ENCODE measurements at regions not wholly inside any gene's neighbourhood (a gene's known extent, or its start where the extent isn't known, plus 50 kb on each side); places are given as distances from the start of the nearest gene placed in this dataset.

GRCh38 chr16:66066404-66066803 lies 300.1 kb upstream of the CDH5 start:
- no peaks in the 10 kb centered on the region for H3K4me1 ChIP-seq (replicated peaks in 1 of 2)
- in situ Hi-C loops (cut with MboI; ENCODE audit: low pct_unique_long_range_greater_than_20kb in 2 of 9, low sequenced_read_pairs in 9 of 9, unreplicated experiment in 9 of 9): no loop called here
- H3K4me3 ChIP-seq: no peak overlapping the region
- no peak overlapping the region for H3K27ac ChIP-seq
- peak in 3 of 8 experiments; percentile 32 to 91 (median 82) for ATAC-seq (replicated peaks in 6 of 8)
- WGBS, 10 experiments: 13 to 100% (median 52%) methylated on average over 1 to 2 of the region's 2 CpGs; no CpG with 5 or more reads in 2 of the 10 experiments

DNA sequence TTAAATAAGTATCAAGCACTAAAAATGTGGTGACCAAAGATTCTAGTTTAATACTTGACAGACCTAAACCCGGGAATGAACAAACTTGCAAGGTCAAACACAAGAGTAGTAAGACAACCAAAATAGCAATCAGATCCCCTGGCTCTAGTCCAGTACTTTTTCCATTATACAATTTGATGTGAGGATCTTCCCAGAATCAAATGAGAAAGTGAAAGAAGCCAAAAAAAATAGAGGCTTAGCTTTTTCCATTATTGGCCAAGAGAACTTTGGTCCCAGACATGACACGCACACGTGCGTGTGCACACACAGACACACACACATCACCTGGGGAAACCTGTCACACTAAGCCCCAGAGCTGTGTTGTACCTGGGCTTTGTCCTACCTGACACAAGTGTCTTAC lies 300.6 kb upstream of the CDH5 start:
- Histone ChIP-seq H3K4me3 (no peak overlapping the region), H3K27ac (no peak overlapping the region), H3K4me1 (replicated peaks in 1 of 2) (no peaks in the 10 kb centered on the region)
- in situ Hi-C loops (cut with MboI; ENCODE audit: low pct_unique_long_range_greater_than_20kb in 2 of 9, low sequenced_read_pairs in 9 of 9, unreplicated experiment in 9 of 9): no loop called here
- 30 to 100% (median 80%) methylated on average over 1 to 4 of the region's 4 CpGs for WGBS, 10 experiments
- no peak for ATAC-seq (replicated peaks in 6 of 8)

DNA sequence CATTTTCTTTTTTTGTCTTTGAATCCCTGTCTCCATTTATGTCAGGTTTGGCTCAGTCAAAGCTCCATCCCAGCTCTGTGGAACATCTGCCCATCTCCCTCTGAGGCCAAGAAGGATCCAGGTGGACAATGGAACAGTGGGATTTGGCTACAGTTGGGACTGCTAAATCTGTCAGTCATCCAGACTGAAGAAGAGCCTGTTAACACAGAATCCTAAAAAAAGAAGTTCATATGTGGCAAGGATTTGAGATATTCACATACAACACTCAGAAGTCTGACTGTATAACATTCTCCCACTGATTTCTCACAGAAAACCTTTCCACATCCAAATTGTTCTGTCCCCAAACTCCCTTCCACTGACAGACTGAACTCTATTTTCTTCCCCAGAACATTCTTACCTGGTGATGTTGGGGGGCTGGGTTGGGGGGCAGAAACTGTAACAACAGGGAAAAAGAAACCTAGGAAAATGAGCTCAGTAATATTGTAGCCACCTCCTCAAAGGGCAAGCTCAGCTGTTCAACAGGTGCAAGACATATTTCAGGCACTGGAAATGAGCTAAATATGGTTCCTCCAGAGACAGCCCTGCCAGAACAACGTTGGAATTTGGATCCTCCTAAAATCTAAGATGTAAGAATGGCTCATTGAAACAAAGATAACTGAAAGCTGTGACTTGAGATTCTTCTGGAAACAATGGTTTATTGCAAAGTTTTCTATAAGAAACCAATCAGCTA lies 301.5 kb upstream of the CDH5 start:
- in situ Hi-C loops (cut with MboI; ENCODE audit: low pct_unique_long_range_greater_than_20kb in 2 of 9, low sequenced_read_pairs in 9 of 9, unreplicated experiment in 9 of 9): no loop called here
- Histone ChIP-seq H3K4me1 (replicated peaks in 1 of 2) (no peaks in the 10 kb centered on the region), H3K27ac (no peak overlapping the region), H3K4me3 (no peak overlapping the region)
- WGBS, 10 experiments: 0 to 67% (median 30%) methylated on average over 1 of the region's 1 CpG; no CpG with 5 or more reads in 2 of the 10 experiments
- no peak for ATAC-seq (replicated peaks in 6 of 8)

GRCh38 chr16:66058832-66059231 lies 307.7 kb upstream of the CDH5 start:
- ATAC-seq (replicated peaks in 6 of 8): no peak
- Histone ChIP-seq H3K27ac (no peak overlapping the region), H3K4me3 (no peak overlapping the region), H3K4me1 (replicated peaks in 1 of 2) (no peaks in the 10 kb centered on the region)
- WGBS, 10 experiments: 40 to 100% (median 71%) methylated on average over 1 of the region's 1 CpG; no CpG with 5 or more reads in 4 of the 10 experiments
- in situ Hi-C loops (cut with MboI; ENCODE audit: low pct_unique_long_range_greater_than_20kb in 2 of 9, low sequenced_read_pairs in 9 of 9, unreplicated experiment in 9 of 9): no loop called here

DNA sequence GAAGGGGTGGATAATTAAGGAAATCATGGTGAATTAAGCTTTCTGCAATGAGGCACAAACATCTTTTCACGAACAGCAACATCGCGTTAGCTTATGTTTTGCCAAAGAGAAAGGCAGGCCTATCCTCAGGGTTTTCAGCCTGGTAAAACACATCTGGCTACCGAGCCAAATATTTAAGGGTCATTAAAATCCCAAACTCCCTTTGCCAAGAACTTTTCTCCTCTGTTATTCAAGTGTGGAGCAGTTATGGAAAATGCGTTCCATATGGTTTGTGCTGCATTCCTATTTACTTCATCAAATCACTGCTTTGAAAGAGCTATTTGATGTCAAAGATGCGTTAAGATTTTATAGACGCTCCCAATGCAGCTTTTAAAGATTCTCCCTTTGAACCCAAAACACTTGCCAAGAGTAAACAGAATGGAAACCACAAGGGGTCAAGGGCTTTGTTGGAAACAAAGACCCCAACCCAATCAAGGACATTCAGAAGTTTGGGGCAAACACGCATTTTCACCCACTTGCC lies 308.3 kb upstream of the CDH5 start:
- peak in 2 of 8 experiments; percentile 24 to 56 for ATAC-seq (replicated peaks in 6 of 8)

DNA sequence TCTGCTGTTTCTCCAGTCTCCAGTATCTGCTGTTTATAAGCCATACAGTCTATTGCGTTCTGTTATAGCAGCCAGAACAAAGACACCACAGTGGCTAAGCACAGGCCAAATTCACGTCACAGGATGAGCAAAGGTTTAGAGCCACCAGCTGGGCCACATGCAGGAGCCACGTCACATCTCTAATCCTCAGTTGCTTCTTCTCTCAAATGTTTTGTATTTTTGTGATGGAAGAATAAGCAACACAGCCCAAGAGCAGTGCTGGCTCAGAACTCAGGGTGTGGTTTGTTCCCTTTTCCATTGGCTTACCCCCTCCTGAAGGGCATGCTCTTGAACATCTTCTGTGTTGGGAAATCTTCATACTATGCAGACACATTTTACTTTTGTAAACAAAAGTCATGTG lies 309.4 kb upstream of the CDH5 start:
- WGBS, 10 experiments: 20 to 100% (median 95%) methylated on average over 1 to 3 of the region's 3 CpGs; no CpG with 5 or more reads in 5 of the 10 experiments
- in situ Hi-C loops (cut with MboI; ENCODE audit: low pct_unique_long_range_greater_than_20kb in 2 of 9, low sequenced_read_pairs in 9 of 9, unreplicated experiment in 9 of 9): no loop called here
- peak in 1 of 8 experiments; percentile 56 for ATAC-seq (replicated peaks in 6 of 8)
- no peaks in the 10 kb centered on the region for H3K4me1 ChIP-seq (replicated peaks in 1 of 2)
- no peak overlapping the region for H3K4me3 ChIP-seq
- no peak overlapping the region for H3K27ac ChIP-seq

More for the DNA sequence above, 308.3 kb upstream of the CDH5 start:
- Histone ChIP-seq H3K27ac (no peak overlapping the region), H3K4me1 (replicated peaks in 1 of 2) (no peaks in the 10 kb centered on the region), H3K4me3 (no peak overlapping the region)
- WGBS, 10 experiments: 14 to 100% (median 85%) methylated on average over 2 to 8 of the region's 8 CpGs
- in situ Hi-C loops (cut with MboI; ENCODE audit: low pct_unique_long_range_greater_than_20kb in 2 of 9, low sequenced_read_pairs in 9 of 9, unreplicated experiment in 9 of 9): no loop called here

DNA sequence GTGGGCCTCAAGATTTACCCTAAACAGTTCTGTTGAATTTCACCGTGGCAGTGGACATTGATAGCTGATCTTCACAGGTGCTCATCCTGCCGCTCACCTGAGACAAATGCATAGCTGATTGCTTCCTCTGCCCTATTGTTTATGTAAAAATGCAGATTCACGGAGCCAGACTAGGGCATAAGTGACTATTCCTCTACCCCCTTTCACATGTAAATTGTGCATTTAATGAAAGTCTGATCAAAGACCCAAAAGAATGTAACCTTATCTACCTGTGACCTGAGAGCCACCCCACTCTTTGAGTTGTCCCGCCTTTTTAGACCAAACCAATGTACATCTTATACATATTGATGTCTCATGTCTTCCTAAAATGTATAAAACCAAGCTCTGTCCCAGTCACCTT lies 312.4 kb upstream of the CDH5 start:
- ATAC-seq (replicated peaks in 6 of 8): no peak
- H3K4me1 ChIP-seq (replicated peaks in 1 of 2): no peaks in the 10 kb centered on the region
- in situ Hi-C loops (cut with MboI; ENCODE audit: low pct_unique_long_range_greater_than_20kb in 2 of 9, low sequenced_read_pairs in 9 of 9, unreplicated experiment in 9 of 9): no loop called here
- no peak overlapping the region for H3K27ac ChIP-seq
- H3K4me3 ChIP-seq: no peak overlapping the region
- 13 to 100% (median 63%) methylated on average over 1 to 3 of the region's 4 CpGs; no CpG with 5 or more reads in 3 of the 10 experiments for WGBS, 10 experiments

DNA sequence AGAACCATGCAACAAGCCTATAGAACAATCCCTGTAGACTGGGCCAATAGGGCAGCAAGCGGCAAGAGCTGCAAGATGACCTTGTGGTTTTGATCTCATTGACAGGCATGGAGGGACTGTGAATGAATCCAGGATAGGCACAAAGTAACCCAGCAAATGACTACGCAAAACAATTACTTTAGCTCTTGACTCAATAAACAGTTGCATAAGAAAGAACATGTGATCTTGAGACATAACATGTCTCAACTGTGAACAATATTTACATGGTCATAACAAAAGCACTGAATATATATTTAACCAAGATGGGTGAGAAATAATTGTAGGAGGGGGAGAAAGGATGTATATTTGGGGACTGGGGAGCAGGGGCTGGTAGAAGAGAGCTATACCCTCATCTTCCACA lies 313.7 kb upstream of the CDH5 start:
- no peak overlapping the region for H3K4me3 ChIP-seq
- in situ Hi-C loops (cut with MboI; ENCODE audit: low pct_unique_long_range_greater_than_20kb in 2 of 9, low sequenced_read_pairs in 9 of 9, unreplicated experiment in 9 of 9): no loop called here
- WGBS, 10 experiments: 80 to 100% (median 93%) methylated on average over 1 to 2 of the region's 2 CpGs; no CpG with 5 or more reads in 4 of the 10 experiments
- H3K27ac ChIP-seq: no peak overlapping the region
- H3K4me1 ChIP-seq (replicated peaks in 1 of 2): no peaks in the 10 kb centered on the region
- no peak for ATAC-seq (replicated peaks in 6 of 8)

- ATAC-seq (replicated peaks in 6 of 8): no peak
- Histone ChIP-seq H3K4me1 (replicated peaks in 1 of 2) (no peaks in the 10 kb centered on the region), H3K4me3 (no peak overlapping the region), H3K27ac (no peak overlapping the region)
- WGBS, 10 experiments: 83 to 90% (median 85%) methylated on average over 1 to 2 of the region's 2 CpGs; no CpG with 5 or more reads in 6 of the 10 experiments
- in situ Hi-C loops (cut with MboI; ENCODE audit: low pct_unique_long_range_greater_than_20kb in 2 of 9, low sequenced_read_pairs in 9 of 9, unreplicated experiment in 9 of 9): no loop called here
Measured at GRCh38 chr16:66050991-66051390, 315.5 kb upstream of the CDH5 start.

GRCh38 chr16:66049865-66050264 lies 316.6 kb upstream of the CDH5 start:
- no peaks in the 10 kb centered on the region for H3K4me1 ChIP-seq (replicated peaks in 1 of 2)
- H3K27ac ChIP-seq: no peak overlapping the region
- in situ Hi-C loops (cut with MboI; ENCODE audit: low pct_unique_long_range_greater_than_20kb in 2 of 9, low sequenced_read_pairs in 9 of 9, unreplicated experiment in 9 of 9): no loop called here
- no peak overlapping the region for H3K4me3 ChIP-seq
- ATAC-seq (replicated peaks in 6 of 8): no peak
- WGBS, 10 experiments: 60 to 100% (median 83%) methylated on average over 1 to 4 of the region's 4 CpGs; no CpG with 5 or more reads in 4 of the 10 experiments

- in situ Hi-C loops (cut with MboI; ENCODE audit: low pct_unique_long_range_greater_than_20kb in 2 of 9, low sequenced_read_pairs in 9 of 9, unreplicated experiment in 9 of 9): no loop called here
- WGBS, 10 experiments: 83 to 100% (median 90%) methylated on average over 1 of the region's 1 CpG; no CpG with 5 or more reads in 5 of the 10 experiments
Measured at GRCh38 chr16:66045626-66046025, 320.9 kb upstream of the CDH5 start.

DNA sequence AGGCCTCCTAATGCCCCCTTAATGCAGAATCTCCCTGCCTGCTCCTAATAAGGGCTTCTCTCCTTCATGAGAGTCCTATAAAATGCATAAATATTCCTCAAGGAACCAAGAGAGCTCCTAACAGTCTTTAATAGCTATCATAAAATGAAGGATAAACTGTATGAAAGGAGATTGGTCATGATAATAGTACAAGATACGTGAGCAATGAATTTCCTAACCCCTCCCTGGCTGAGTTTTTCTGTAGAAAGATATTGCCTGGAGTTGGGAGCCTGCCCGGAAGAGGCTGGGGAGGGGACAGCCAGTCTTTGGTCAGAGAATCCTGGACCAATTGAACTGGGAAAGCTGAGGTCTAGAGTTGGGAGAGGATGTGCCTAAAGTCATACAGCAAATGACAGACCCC lies 321.9 kb upstream of the CDH5 start:
- H3K27ac ChIP-seq: no peak overlapping the region
- no peak overlapping the region for H3K4me3 ChIP-seq
- 20 to 100% (median 80%) methylated on average over 1 to 2 of the region's 2 CpGs; no CpG with 5 or more reads in 1 of the 10 experiments for WGBS, 10 experiments
- ATAC-seq (replicated peaks in 6 of 8): no peak
- no peaks in the 10 kb centered on the region for H3K4me1 ChIP-seq (replicated peaks in 1 of 2)
- in situ Hi-C loops (cut with MboI; ENCODE audit: low pct_unique_long_range_greater_than_20kb in 2 of 9, low sequenced_read_pairs in 9 of 9, unreplicated experiment in 9 of 9): no loop called here

More at GRCh38 chr16:66045626-66046025, 320.9 kb upstream of the CDH5 start:
- Histone ChIP-seq H3K4me3 (no peak overlapping the region), H3K27ac (no peak overlapping the region), H3K4me1 (replicated peaks in 1 of 2) (no peaks in the 10 kb centered on the region)
- no peak for ATAC-seq (replicated peaks in 6 of 8)

- Histone ChIP-seq H3K27ac (no peak overlapping the region), H3K4me1 (replicated peaks in 1 of 2) (no peaks in the 10 kb centered on the region), H3K4me3 (no peak overlapping the region)
- ATAC-seq (replicated peaks in 6 of 8): no peak
- in situ Hi-C loops (cut with MboI; ENCODE audit: low pct_unique_long_range_greater_than_20kb in 2 of 9, low sequenced_read_pairs in 9 of 9, unreplicated experiment in 9 of 9): no loop called here
- 60 to 100% (median 87%) methylated on average over 1 to 3 of the region's 3 CpGs; no CpG with 5 or more reads in 4 of the 10 experiments for WGBS, 10 experiments
Measured at GRCh38 chr16:66044089-66044488, 322.4 kb upstream of the CDH5 start.

GRCh38 chr16:66043326-66043725 lies 323.2 kb upstream of the CDH5 start:
- in situ Hi-C loops (cut with MboI; ENCODE audit: low pct_unique_long_range_greater_than_20kb in 2 of 9, low sequenced_read_pairs in 9 of 9, unreplicated experiment in 9 of 9): no loop called here
- no peak overlapping the region for H3K27ac ChIP-seq
- no peaks in the 10 kb centered on the region for H3K4me1 ChIP-seq (replicated peaks in 1 of 2)
- no peak overlapping the region for H3K4me3 ChIP-seq
- no peak for ATAC-seq (replicated peaks in 6 of 8)
